Pulmonary artery endothelial cell (primary cell): ENCODE measurements at regions not wholly inside any gene's neighbourhood (a gene's known extent, or its start where the extent isn't known, plus 50 kb on each side); places are given as distances from the start of the nearest gene placed in this dataset.
"Not testable (repeated sequence)": the region's sequence is repeated elsewhere in the genome, so short reads cannot be mapped to it uniquely, and the experiment has no call there.

Experiments used
- DNase-seq: peaks from one replicate; pipeline ENCODE4 v3.0.0-alpha.2; 2011; ENCODE audit warnings: low read depth, low spot score

DNA sequence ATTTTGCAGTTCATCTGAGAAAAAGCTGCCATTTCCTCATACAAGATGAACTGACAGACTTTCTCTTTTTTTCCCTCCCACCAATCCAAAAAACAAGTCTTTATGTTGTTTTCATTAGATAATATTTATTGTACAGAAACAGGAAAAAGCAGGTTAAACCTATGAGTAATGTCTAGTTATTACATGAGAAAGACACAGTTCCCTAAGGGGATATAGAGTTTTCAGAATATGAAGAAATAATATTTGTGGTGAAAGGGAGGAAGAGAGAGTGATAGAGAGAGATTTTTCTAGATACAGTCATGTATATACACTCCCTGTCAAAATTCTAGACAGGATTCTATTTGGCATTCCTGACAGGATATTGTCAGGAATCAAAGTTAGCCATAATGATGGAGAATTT, 392.4 kb downstream of the BMP2 start:
- DNase-seq: no peak

DNA sequence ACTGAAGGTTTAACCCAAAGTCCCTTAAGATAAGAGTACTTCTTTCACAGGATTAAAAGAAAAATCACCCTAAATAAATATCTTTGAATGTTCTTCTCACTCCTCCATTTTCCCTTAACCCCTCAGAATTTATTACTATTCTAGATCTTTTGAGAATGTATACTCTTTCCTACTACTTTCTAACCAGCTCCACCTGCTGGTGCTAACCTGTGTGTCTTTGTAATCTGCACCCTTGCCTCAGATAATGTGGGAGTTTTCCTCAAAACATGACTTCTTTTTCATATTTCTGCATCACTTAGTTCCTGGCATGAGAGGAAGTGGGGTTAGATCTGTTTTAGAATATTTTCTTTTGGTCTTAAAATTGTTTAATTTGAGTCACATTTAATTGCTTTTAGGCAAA, 394.2 kb downstream of the BMP2 start:
- no peak for DNase-seq

DNA sequence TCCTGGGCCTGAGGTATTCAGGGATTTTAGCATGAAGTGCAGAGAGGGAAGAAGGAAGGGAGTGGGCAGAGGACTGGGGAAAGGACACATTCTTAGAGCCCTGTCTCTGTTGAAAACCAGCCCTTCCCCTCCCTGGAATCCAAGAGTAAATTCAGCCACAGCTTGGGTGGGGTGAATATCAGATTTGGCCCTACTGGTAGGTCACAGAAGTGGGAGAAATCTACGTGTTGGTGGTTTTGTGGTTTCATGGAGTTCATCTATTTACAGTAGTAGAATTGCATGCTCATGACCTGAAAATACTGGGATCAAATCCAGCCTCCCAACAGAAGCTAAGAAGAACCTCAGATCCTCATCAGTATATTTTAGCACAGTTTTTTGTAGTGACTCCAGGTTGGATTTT, 404.4 kb downstream of the BMP2 start:
- no peak for DNase-seq

DNA sequence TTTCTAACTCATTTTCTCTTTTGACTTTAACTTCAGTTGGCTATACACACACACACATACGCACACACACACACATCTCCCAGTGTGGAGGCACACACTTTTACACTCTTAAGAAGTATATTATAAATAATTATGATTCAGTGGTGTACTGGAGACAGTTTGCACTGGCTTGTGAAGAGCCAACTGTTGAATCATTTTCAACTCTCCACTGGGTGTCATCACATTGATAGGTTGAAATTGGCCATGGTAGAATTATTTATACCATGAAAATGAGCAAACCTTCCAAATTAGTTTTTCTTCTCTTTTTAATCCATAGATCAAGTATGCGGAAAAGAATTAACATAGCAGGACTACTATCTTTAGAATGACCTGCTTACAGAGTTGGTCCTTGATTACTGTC, 407.1 kb downstream of the BMP2 start:
- DNase-seq: no peak

DNA sequence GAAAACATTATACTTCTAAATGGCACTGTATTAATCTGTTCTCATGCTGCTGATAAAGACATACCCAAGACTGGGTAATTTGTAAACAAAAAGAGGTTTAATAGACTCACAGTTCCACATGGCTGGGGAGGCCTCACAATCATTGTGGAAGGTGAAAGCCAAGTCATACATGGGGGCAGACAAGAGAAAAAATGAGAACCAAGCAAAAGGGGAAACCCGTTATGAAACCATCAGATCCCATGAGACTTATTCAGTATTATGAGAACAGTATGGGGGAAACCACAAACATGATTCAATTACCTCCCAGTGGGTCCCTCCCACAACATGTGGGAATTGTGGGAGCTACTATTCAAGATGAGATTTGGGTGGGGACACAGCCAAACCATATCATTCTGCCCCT, 408.3 kb downstream of the BMP2 start:
- DNase-seq: not testable (repeated sequence)

DNA sequence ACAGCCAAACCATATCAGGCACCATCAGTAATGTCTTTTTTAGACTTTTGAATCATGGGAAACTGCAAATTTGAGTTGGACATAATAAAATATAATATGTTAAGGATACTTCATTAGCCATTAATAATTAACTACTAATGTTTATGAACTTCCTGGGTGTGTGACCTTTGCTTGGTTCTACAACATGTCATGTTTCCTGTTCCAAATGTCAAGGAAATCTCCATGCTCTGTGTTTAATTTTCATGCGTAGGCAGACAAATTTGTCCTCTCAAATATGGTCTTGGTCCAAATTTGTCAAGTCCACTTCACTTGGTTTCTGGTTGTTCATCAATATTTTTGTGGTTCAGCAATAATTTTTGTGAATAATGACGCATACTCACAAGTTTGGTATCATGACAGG, 410.5 kb downstream of the BMP2 start:
- no peak for DNase-seq

DNA sequence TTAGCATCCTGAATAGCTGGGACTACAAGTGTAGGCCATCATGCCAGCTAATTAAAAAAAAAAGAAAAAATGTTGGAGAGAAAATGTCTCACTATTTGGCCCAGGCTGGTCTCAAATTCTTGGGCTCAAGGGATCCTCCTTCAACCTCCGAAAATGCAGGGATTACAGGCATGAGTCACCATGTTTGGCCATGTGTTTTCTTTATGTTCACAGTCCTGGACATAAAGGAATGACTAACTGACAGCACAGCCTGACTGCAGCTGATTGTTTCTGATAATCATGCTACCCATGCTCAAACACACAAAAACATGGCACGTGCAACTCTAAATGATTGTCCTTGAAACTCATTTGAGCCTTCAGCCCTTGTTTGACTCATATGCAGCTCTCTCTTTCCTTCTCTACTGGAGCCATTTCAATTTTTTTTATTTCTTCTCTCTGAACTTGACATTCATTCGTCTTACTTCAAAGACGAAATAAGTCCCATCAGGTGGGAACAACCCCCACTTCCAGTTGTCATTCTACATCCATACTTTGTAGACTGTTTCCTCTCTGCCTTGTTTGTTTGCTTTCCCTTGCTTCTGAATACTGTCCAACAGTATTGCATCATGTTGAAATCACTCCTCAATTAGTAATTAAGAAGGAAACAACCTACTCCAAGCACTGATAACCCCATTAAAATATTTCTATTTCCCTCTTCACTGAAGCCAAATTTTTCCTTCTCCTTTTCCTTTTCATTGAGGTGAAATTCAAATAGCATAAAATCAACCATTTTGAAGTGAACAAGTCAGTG, 413.0 kb downstream of the BMP2 start:
- DNase-seq: no peak

DNA sequence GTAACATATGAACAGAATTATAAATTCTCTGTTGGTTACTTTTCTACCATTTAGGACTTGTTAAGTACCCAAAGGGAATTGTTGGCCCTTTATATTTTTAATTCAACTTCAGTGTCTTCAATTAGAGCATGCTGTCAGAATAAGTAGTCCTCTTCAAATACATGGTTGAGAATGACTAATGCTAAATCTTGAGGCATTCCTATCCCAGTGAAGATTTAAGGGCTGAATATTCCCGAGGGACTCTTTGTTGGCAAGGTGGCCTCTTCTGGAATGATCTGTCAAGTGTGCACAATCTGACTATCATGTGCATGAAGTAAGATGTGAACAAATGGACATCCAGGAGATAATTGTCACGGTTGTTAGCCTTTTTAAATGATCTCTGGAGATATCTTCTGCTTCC, 421.7 kb downstream of the BMP2 start:
- DNase-seq: no peak

DNA sequence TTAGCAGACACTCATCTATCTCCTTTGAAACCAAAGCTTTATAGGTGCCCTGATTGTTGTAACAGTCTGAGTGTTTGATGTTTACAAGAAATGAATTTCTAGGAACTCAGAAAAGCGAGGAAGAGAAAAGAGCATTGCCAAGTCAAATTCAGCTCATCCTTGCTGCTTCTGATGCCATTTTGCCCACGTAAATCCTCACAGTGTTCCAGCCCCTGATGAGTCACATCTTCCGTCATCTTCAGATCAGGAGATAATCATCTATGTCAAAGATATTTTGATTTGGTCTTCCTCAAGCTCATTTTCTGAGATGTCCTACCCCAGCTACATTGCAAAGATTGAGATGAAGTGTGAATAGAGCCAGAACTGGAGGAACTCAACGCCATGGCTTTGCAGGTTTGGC, 426.2 kb downstream of the BMP2 start:
- no peak for DNase-seq

DNA sequence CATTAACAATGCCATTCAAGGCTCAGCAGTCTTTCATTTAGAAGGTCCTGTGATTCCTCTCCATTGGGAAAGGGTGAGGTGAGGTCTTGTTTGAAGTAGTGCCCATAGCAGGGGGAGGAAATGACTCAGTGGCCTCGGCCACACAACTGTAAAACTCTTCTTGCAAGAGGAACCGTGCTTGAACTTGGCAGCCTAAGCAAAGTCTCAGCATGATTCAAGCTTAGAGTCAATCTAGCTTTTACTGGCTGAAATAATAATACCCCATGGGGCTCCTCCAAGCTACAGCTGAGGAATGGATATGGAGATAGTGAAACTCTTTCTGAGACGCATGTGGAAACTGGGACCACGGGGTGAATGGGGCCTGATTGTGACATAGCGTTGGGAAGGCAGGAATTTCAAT, 428.2 kb downstream of the BMP2 start:
- peak; percentile 27 for DNase-seq

DNA sequence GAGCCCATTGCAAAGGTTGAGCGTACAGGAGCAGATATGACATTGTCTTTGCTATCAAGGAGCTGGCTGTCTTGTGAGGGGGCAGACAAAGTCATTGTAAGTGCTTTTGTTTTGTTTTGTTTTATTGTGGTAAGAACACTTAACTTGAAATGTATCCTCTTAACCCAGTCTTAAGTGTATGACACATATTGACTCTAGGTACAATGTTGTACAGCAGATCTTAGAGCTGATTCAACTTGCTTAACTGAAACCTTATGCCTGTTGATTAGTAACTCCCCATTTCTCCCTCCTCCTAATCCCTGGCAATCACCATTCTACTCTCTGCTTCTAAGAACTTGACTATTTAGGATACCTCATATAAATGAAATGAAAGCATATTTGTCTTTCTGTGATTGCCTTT, 429.0 kb downstream of the BMP2 start:
- no peak for DNase-seq

DNA sequence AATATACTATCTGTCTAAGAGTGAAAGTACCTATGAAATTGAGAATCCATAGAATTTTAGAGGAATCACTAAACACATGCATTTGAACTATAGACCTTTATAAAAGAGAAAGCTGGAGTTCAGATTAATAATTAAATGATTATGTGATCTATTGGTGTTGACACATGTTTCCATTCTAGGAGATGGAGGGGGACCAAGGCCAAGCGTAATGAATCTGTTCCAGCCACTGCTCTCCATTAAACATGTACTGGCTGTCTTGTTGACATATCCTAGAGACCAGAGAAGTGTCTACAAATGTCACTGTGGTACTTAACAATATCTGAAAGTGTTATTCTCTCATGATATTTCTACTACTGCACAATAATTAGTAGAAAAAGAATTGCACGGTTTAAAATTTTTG, 432.4 kb downstream of the BMP2 start:
- no peak for DNase-seq

DNA sequence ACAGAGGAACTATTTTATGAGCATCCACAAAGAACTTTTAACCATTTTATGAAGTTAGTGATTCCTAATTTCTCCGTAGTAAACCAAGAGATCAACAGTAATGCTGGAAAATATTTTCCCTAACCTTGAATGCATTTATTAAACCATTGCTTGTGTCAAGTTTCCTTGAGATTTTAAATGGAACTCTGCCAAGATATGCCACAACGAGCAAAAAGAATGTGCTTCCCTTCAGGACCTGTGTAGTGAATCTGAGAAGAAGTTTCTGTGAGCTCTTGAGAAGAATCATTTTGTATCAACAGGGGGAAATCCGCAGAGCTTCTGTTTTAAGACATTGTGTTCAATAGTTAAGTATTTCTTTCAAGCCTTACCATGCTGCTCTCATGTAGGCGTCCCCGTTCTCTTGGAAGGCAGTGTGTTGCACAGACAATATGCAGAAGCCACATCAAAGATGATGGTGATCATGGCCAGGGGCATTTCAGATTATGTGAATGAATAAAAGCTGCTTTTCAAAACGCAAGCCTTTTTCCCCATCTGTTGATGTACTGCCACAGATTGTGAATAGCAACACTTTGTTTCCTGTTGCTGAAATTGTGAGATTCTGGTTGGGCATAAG, 439.8 kb downstream of the BMP2 start:
- no peak for DNase-seq

DNA sequence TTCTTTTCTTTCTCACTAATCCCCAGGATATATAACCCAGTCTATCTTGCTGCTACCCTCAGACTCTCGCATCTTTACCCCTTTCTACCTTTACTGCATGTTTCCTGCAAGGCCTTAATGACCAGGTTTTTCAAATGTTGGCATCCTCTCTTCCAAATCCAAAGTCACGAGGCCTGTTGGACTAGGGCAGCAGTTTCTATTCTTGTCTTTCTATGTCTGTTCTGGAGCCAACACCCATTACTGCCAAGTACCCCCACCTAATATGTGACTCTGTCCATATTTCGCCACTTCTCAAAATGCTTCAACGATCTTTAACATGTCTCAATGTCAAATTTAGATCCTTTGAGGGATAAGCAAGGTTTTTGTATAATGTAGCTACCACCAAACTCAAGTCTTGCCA, 443.4 kb downstream of the BMP2 start:
- DNase-seq: no peak

DNA sequence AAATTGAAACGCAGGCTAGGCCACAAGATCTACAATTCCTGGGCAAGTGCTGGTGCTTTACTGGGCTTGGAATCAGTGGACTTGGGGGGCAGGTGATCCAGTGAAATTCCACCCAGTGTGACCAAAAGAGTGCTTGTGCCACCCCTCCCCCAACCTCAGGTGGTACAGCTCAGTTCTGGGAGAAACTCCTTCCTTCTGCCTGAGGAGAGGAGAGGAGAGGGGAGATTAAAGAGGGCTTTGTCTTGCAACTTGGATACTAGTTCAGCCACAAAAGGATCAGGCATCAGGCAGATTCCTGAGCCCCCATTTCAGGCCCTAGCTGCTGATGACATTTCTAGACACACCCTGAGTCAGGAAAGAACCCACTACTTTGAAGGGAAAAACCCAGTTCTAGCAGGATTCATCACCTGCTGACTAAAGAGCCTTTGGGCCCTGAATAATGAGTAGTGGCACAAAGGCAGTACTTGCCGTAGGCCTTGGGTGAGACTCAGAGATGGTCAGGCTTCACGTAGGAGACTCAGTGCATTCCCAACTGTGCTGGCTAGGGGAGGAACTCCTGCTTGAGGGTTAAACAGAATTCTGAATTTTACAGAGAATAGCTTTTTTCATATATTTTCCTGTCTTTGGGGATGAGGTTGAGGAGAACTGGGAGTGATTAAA, 446.7 kb downstream of the BMP2 start:
- DNase-seq: no peak

DNA sequence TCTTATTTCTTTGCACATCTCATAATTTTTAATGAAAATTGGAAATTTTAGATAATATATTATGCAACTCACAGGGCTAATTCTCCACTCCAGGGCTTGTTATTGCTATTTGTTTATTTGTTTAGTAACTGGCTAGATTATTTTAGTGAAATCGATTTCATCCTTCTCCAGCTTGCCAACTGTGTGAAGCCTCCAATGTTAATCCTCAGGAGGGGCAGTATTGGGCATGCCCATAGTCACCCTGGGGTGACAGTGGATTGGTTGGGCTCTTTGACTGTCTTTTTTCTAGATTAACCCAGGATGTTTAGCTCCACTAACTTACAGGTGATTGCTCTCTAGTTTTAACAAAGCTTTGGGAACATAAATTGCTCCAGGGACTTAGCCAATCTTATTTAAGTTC, 450.1 kb downstream of the BMP2 start:
- no peak for DNase-seq

DNA sequence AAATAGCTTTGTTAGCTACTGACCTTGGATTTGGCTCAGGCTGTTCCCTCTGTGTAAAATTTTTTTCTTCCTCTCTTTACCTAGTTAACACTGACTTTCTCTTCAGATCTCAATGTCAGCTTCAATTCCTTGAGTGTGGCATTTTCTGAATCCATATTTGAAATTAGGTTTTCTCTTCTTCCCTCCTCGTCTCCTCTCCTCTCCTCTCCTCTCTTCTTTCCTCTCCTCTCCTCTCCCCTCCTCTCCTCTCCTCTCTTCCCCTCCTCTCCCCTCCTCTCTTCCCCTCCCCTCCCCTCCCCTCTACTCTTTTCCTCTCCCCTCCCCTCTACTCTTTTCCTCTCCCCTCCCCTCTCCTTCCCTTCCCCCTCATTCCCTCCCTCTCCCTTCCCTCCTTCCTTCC, 453.3 kb downstream of the BMP2 start:
- DNase-seq: no peak

DNA sequence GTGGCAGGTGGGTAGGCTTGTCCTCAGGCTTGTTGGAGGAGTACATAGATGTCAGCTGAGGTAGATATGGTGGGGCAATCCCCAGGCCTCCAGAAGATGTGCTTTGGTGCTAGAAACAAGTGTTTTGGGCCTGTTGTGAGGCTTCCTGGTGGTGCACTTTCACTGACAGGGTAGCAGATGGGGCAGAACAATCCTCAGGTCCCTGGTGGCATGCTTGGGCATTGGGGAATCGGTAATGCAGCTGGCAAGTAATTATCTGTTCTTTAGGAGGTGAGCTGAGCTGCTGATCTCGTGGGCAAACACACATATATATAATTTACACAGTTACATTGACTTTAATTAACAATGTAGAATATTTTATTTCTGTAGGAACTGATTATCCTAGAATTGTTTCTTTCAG, 458.7 kb downstream of the BMP2 start:
- DNase-seq: no peak

DNA sequence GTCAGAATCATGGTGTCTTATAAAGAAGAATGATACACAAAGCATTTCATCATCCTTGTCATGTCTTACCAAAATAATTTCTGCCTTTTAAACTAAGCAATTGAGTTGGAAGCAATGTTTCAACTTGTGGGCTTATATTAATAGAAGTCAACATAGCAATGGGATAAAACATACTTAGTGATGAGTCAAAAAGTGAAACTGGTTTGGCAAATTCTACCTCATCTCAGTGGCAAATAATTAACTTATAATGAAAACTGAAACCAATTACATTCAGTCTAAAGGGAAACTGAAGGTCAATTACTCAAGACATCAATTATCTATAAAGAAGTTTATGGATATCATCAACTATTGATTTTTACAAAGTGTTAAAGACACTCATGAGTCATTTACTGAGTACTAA, 463.8 kb downstream of the BMP2 start:
- no peak for DNase-seq

DNA sequence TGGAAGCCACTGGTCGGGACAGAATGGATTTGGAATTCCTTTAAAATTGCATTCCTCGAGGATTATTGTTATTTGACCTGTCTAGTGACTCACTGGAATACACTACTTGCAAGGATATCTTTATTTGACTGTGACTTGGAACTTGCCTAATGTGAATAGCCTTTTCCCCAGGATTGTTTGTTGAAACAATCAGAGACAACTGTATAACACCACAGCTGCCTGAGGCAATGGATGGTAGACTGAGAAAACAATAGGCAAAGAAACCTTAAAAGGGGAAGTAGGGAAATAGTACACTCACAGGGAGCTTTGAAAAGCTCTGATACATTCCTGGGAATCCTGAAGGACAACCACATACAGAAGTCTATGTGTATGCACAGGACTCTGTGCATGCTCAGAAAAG, 465.3 kb downstream of the BMP2 start:
- DNase-seq: no peak

DNA sequence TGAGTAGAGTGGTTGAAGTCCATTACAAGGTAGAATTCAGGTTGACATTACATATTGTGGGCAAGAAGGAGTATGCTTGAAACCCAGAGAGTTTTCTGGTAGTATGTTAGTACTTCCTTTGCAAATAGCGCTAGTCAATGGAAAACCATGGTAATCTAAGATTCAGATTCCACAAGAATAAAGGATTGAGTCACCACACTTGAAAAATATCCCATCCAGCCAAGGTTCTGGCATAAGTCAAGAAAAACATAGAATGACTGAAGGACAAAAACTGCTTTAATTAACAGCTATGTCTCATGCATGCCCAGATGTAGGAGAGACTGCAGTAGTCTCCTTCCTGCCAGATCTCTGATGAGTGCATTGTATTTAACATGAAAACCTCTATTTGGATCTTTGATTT, 469.8 kb downstream of the BMP2 start:
- DNase-seq: no peak

DNA sequence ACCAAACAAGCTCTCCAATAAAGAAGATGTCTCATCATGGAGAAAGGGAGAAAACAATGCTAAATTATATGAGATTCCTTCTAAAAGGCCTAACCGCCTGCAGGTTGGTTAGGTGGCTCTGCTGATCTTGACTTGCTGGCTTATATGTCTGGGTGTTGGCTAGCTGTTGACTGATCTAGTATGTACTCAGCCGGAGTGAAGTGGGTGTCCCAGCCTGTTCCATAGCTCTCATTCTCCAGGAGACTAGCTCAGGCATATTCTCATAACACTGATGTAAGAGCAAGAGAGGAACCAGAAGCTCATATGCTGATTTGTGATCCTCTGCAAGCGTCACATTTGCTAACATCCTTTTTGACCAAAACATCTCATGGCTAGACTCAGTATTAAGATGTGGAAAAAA, 473.0 kb downstream of the BMP2 start:
- no peak for DNase-seq
